Activated CD8-positive, alpha-beta T cell treated with anti-CD3 and anti-CD28 coated beads for 36 hours (primary cell): ENCODE measurements at regions not wholly inside any gene's neighbourhood (a gene's known extent, or its start where the extent isn't known, plus 50 kb on each side); places are given as distances from the start of the nearest gene placed in this dataset.

Source experiments
- ATAC-seq: fragments of 200-7000 bp; cut with Tn5 transposase; one replicate; pipeline ENCODE4 v1.10.0; 2021; ENCODE audit warnings: mild to moderate bottlenecking, moderate library complexity
- CTCF ChIA-PET: fragments of 350-600 bp; sonication (Branson Sonifier 250); formaldehyde crosslinking; loops from one replicate; lab custom pipeline; 2021; ENCODE audit warnings: antibody characterized with exemption; lab: Charles Lee
- POLR2A ChIA-PET: fragments of 350-600 bp; sonication (Branson Sonifier 250); formaldehyde crosslinking; loops from one replicate; lab custom pipeline; 2021; ENCODE audit warnings: antibody characterized with exemption; lab: Charles Lee
- DNase-seq: peaks from one replicate; pipeline ENCODE4 v3.0.0-alpha.2; 2020
- H3K27ac Mint-ChIP-seq: one replicate; pipeline ENCODE4 v1.8.0; 2021; ENCODE audit warnings: mild to moderate bottlenecking, mixed read lengths
- H3K27me3 Mint-ChIP-seq: one replicate; pipeline ENCODE4 v1.8.0; 2021; ENCODE audit warnings: mixed read lengths
- H3K36me3 Mint-ChIP-seq: one replicate; pipeline ENCODE4 v1.8.0; 2021; ENCODE audit warnings: low read depth, mixed read lengths
- H3K4me1 Mint-ChIP-seq: one replicate; pipeline ENCODE4 v1.8.0; 2021; ENCODE audit warnings: low read depth, mixed read lengths
- H3K4me3 Mint-ChIP-seq: one replicate; pipeline ENCODE4 v1.8.0; 2021; ENCODE audit warnings: mild to moderate bottlenecking, moderate library complexity, mixed read lengths
- H3K9me3 Mint-ChIP-seq: one replicate; pipeline ENCODE4 v1.8.0; 2021; ENCODE audit warnings: mixed read lengths
- intact Hi-C: fragments of 100-400 bp; cut with micrococcal nuclease; formaldehyde crosslinking; loops from one replicate; pipeline ENCODE4 v1.10.0; 2022
- TF ChIP-seq, protein P1 (sequence below): fragments of 200-600 bp; IDR thresholded peaks from one replicate; pipeline ENCODE4 v1.8.0; 2022; ENCODE audit warnings: antibody characterized with exemption, mild to moderate bottlenecking

DNA sequence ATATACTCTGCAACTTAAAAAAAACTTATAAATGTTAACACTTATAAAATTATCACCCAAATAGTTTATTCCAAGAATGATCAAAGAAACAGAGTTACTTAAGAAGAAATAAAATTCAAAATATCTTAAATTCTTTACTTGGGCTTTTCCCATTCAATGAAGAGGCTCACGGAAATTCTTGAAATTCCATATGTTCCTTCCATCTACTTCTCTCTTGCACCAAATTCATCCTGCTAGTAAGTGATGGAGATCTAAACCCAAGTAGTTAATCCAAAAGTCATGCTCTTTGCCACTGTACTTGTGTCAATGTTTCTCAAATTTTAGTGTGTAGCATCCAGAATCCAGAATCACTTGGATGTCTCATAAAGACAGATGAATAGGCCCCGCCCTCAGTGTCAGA, 465.9 kb downstream of the TXNL1 start:
- intact Hi-C loops: no loop called here
- ChIA-PET POLR2A (no interaction called here), CTCF (no interaction called here)
- ATAC-seq (no peak), DNase-seq (no peak)
- H3K9me3 Mint-ChIP-seq: peaks cover 3% of the 10 kb centered on the region
- H3K36me3 Mint-ChIP-seq: no peaks in the 10 kb centered on the region
- H3K4me3 Mint-ChIP-seq: no peak overlapping the region
- TF ChIP-seq, protein P1, sequence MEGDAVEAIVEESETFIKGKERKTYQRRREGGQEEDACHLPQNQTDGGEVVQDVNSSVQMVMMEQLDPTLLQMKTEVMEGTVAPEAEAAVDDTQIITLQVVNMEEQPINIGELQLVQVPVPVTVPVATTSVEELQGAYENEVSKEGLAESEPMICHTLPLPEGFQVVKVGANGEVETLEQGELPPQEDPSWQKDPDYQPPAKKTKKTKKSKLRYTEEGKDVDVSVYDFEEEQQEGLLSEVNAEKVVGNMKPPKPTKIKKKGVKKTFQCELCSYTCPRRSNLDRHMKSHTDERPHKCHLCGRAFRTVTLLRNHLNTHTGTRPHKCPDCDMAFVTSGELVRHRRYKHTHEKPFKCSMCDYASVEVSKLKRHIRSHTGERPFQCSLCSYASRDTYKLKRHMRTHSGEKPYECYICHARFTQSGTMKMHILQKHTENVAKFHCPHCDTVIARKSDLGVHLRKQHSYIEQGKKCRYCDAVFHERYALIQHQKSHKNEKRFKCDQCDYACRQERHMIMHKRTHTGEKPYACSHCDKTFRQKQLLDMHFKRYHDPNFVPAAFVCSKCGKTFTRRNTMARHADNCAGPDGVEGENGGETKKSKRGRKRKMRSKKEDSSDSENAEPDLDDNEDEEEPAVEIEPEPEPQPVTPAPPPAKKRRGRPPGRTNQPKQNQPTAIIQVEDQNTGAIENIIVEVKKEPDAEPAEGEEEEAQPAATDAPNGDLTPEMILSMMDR: no peak
- H3K27me3 Mint-ChIP-seq: no peaks in the 10 kb centered on the region
- H3K4me1 Mint-ChIP-seq: no peaks in the 10 kb centered on the region
- H3K27ac Mint-ChIP-seq: no peak overlapping the region

DNA sequence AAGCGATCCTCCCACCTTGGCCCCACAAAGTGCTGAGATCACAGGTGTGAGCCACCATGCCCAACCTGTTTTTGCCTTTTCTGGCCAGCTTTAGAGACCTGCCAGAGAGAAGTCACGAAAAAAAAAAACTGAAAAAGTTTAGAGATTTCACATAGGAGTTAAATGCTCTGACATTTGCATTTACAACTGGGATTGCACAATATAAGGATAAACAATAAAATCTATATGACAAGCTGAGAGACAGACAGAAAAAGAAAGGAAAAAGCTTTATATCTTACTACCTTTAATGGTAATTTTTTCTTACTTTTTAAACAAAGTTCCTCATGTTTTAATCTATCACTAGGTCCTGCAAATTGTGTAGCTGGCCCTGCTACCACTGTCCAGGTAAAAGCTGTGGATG, 466.5 kb downstream of the TXNL1 start:
- H3K4me1 Mint-ChIP-seq: no peaks in the 10 kb centered on the region
- no peaks in the 10 kb centered on the region for H3K27me3 Mint-ChIP-seq
- TF ChIP-seq, protein P1: no peak
- ATAC-seq: no peak
- H3K9me3 Mint-ChIP-seq: peaks cover 3% of the 10 kb centered on the region
- no peak overlapping the region for H3K27ac Mint-ChIP-seq
- H3K36me3 Mint-ChIP-seq: no peaks in the 10 kb centered on the region
- ChIA-PET POLR2A (no interaction called here), CTCF (no interaction called here)
- H3K4me3 Mint-ChIP-seq: no peak overlapping the region
- no peak for DNase-seq
- intact Hi-C loops: no loop called here

DNA sequence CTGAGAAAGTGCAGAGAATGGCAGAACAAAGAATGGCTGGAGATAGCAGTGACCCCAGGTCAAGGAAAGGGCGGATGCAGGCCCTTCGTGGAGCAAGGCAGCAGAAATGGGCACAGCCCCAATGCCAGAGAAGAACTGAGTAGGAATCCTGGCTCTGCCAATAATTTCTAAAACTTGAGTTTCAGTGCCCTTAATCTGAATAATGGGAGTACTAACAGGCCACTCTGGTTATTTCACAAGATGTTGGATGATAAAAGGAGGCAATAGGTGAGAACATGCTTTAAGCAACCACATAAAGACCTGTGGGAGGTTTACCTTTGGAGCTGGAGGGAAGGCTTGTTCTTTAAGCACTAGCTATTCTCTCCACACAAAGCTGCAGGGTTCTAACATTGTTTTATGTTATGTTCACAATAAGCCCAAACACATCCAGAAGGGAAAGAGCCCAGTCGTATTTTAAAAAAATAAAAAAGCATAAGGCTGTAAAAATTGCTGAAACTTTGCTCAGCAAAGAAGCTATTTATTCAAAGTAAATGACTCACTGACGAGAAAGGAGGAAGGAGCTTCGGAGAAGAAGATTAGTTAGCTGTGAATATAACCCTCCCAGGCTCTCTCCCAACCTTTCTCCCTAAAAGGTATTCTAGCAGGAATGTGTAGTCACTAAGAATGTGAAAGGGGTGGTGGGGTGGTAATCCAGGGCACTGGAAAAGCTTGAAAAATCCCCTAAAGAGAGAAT, 470.2 kb downstream of the TXNL1 start:
- no peak for ATAC-seq
- Mint-ChIP-seq H3K4me1 (no peaks in the 10 kb centered on the region), H3K27ac (no peak overlapping the region), H3K27me3 (no peaks in the 10 kb centered on the region), H3K4me3 (no peak overlapping the region), H3K9me3 (peaks cover 3% of the 10 kb centered on the region), H3K36me3 (no peaks in the 10 kb centered on the region)
- TF ChIP-seq, protein P1: no peak
- intact Hi-C loops: no loop called here
- DNase-seq: no peak
- ChIA-PET POLR2A (no interaction called here), CTCF (no interaction called here)

DNA sequence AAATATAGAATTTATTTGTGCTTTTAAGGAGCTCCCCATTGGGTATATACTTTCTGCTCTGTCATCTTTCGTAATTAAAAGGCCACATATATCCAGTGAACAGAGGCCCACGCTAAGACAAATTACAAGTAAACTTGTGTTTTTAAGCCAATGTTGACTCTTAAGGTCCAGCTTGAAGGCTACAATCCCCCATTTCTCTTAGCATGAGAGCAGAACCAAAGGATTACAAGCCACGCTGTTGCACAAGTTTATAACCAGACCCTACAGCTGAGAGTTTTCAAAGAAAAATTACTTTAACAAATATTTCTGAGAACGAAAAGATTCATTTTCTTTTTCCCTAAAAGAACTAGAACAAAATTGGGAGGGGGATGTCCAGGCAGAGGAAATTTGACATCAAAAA, 471.0 kb downstream of the TXNL1 start:
- no peak for DNase-seq
- ChIA-PET POLR2A (no interaction called here), CTCF (no interaction called here)
- ATAC-seq: no peak
- H3K9me3 Mint-ChIP-seq: peaks cover 3% of the 10 kb centered on the region
- intact Hi-C loops: no loop called here
- H3K4me1 Mint-ChIP-seq: no peaks in the 10 kb centered on the region
- H3K4me3 Mint-ChIP-seq: no peak overlapping the region
- TF ChIP-seq, protein P1: no peak
- H3K27me3 Mint-ChIP-seq: no peaks in the 10 kb centered on the region
- no peaks in the 10 kb centered on the region for H3K36me3 Mint-ChIP-seq
- no peak overlapping the region for H3K27ac Mint-ChIP-seq

DNA sequence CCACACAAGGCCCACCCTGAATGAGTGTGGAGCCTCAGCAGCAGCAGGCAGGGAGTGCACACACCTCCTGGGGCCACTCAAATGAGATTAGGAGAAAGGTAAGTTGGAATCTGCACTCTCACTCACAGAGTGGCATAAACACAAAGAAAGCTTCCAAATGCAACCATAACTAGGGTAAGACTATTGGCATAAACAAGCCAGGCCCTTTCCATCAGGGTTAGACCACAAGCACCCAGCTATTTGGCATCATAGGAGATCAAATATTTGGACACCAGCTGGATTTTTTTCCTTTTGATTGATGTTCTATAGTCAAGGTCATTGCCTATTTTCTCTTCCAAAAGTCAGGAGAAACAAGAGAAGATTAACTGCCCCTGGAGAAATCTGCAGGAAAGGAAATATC, 471.5 kb downstream of the TXNL1 start:
- DNase-seq (no peak), ATAC-seq (no peak)
- Mint-ChIP-seq H3K9me3 (peaks cover 3% of the 10 kb centered on the region), H3K27ac (no peak overlapping the region), H3K27me3 (no peaks in the 10 kb centered on the region), H3K36me3 (no peaks in the 10 kb centered on the region), H3K4me1 (no peaks in the 10 kb centered on the region), H3K4me3 (no peak overlapping the region)
- intact Hi-C loops: no loop called here
- POLR2A ChIA-PET: interaction anchor here (0.7 kb wide), 1 partner anchor 134 kb away, joined by 3 read pairs; no protein-coding TSS in a partner anchor
- CTCF ChIA-PET: no interaction called here
- TF ChIP-seq, protein P1: no peak
